ENCODE measurements at regions not wholly inside any gene's neighbourhood (a gene's known extent, or its start where the extent isn't known, plus 50 kb on each side); places are given as distances from the start of the nearest gene placed in this dataset.

DNA sequence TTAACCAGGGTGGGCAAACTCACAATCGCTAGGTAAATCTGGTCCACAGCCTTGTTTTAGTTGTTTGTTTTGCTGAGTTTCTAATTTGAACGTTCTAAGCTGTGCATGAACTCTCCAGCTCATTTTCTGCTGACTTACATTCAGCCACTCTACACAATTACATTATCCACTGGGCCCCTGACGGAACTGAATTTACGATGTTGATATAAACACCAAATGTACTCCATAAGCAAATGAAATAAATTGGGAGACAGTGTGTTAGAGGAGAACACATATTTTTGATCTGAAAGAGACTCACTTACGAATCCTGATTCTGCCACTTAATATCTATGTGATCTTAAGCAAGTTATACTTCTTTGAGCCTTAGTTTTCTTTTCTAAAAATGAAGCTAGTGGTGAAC lies 393.4 kb downstream of the ZNF608 start:
- no peak for ATAC-seq
- Histone ChIP-seq H3K27ac (ENCODE audit: low read length) (no peak overlapping the region), H3K27me3 (ENCODE audit: control insufficient read depth, insufficient read depth) (no peaks in the 10 kb centered on the region), H3K4me3 (ENCODE audit: low read length) (no peak overlapping the region), H3K4me1 (ENCODE audit: control insufficient read depth, insufficient read depth, low read length) (no peaks in the 10 kb centered on the region), H3K9me3 (ENCODE audit: control insufficient read depth, low read length) (no peaks in the 10 kb centered on the region)
- DNase-seq = no peak
- 93% methylated on average over 5 of the region's 5 CpGs for WGBS
- intact Hi-C loops (cut with DNase I) = no loop called here

DNA sequence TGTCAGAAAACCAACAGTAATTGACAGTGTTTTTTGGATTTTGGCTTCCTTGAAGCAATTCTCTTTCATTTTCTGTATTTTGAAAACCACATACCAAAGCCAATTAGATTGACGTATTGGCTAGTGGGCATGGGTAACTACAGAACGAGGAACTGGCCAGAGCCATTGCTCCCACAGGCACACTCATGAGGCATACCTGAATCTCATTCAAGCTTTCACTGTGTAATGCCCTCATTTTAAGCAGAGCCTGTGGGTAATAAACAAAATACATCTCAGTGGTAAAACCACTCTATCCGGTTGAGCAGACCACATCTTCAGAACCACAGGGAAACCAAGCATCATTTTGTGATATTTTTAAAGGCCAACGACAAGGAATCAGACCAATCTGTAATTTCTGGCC lies 394.1 kb downstream of the ZNF608 start:
- 82% methylated on average over 4 of the region's 4 CpGs for WGBS

DNA sequence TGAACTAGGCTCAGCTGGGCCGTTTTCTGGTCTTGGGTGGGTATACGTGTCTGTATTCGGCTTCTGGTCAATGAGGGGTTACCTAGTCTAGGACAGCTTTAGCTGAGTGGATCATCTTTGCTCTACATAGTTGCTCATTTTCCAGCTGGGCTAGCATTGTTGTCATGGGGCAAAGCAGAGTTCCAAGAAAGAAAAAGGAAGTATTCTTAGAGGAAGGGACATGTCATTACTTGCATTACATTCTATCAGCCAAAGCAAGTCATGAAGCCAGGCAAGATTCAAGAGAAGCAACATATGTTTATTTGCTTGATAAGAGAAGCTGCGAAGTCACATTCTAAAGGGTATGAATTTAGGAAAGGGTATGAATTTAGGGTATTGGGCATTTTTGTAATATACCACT lies 396.5 kb downstream of the ZNF608 start:
- DNase-seq = no peak
- Histone ChIP-seq H3K9me3 (ENCODE audit: control insufficient read depth, low read length) (no peaks in the 10 kb centered on the region), H3K4me1 (ENCODE audit: control insufficient read depth, insufficient read depth, low read length) (no peaks in the 10 kb centered on the region), H3K27me3 (ENCODE audit: control insufficient read depth, insufficient read depth) (no peaks in the 10 kb centered on the region), H3K4me3 (ENCODE audit: low read length) (no peak overlapping the region), H3K27ac (ENCODE audit: low read length) (no peak overlapping the region)
- 89% methylated on average over 4 of the region's 4 CpGs for WGBS
- intact Hi-C loops (cut with DNase I) = loop anchor here in 1 of 4 donors (10.0 kb wide), 1 partner anchor 305 kb away; no protein-coding TSS in a partner anchor
- no peak for ATAC-seq

More for the DNA sequence above, 394.1 kb downstream of the ZNF608 start:
- DNase-seq (no peak), ATAC-seq (no peak)
- Histone ChIP-seq H3K9me3 (ENCODE audit: control insufficient read depth, low read length) (no peaks in the 10 kb centered on the region), H3K4me3 (ENCODE audit: low read length) (no peak overlapping the region), H3K27me3 (ENCODE audit: control insufficient read depth, insufficient read depth) (no peaks in the 10 kb centered on the region), H3K4me1 (ENCODE audit: control insufficient read depth, insufficient read depth, low read length) (no peaks in the 10 kb centered on the region), H3K27ac (ENCODE audit: low read length) (no peak overlapping the region)
- intact Hi-C loops (cut with DNase I) = no loop called here

DNA sequence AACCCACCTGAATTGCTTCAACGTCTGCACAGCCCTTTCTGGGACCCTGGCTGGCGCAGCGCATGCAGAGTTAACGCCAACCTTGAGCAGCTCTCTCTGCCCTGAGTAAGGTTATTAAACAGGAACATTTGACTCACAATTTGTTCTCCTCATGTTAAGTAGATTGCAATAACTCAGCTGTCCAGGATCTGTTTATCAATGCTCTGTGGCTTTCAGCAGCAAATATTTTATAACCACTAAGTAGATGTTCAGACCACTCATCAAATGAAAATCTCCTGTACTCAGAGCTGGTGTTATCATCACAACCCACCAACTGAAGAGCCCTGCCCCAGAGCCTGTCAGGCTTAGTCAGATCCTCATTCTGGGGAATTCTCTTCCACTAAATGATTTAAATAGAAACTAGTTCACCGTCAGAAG lies 403.0 kb downstream of the ZNF608 start:
- H3K4me3 ChIP-seq (ENCODE audit: low read length) = no peak overlapping the region
- 75% methylated on average over 5 of the region's 5 CpGs for WGBS
- H3K27ac ChIP-seq (ENCODE audit: low read length) = peak overlapping the region; percentile 89
- no peaks in the 10 kb centered on the region for H3K27me3 ChIP-seq (ENCODE audit: control insufficient read depth, insufficient read depth)
- intact Hi-C loops (cut with DNase I) = loop anchor here in 1 of 4 donors (5.0 to 10.0 kb wide), 2 partner anchors 54 to 311 kb away; no protein-coding TSS in a partner anchor
- H3K4me1 ChIP-seq (ENCODE audit: control insufficient read depth, insufficient read depth, low read length) = peaks cover 2% of the 10 kb centered on the region
- DNase-seq (no peak), ATAC-seq (peak; percentile 54 to 80)
- no peaks in the 10 kb centered on the region for H3K9me3 ChIP-seq (ENCODE audit: control insufficient read depth, low read length)

DNA sequence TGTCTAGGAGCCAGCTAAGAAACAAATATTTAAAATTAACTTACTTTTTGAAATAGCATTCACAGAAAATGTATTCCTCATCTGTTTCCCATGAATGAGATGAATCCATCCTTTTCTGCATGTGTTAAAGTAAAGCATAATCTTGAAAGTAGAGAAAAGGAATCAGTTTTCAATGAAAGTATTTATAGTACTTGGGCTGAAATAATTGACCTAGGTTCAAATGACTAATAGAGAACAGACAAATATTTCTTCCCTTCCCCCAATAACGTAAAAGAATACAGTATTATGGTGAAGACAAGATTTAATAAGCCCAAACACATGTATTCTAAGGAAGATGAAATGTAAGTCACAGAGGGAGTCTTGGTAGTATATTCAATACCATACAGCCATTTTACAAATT lies 403.5 kb downstream of the ZNF608 start:
- H3K27ac ChIP-seq (ENCODE audit: low read length) = no peak overlapping the region
- H3K4me3 ChIP-seq (ENCODE audit: low read length) = no peak overlapping the region
- H3K9me3 ChIP-seq (ENCODE audit: control insufficient read depth, low read length) = no peaks in the 10 kb centered on the region
- no peaks in the 10 kb centered on the region for H3K27me3 ChIP-seq (ENCODE audit: control insufficient read depth, insufficient read depth)
- WGBS = 59% methylated on average over 1 of the region's 1 CpG
- ATAC-seq (no peak), DNase-seq (no peak)
- intact Hi-C loops (cut with DNase I) = loop anchor here in 1 of 4 donors (5.0 to 10.0 kb wide), 2 partner anchors 54 to 312 kb away; no protein-coding TSS in a partner anchor
- peaks cover 2% of the 10 kb centered on the region for H3K4me1 ChIP-seq (ENCODE audit: control insufficient read depth, insufficient read depth, low read length)

DNA sequence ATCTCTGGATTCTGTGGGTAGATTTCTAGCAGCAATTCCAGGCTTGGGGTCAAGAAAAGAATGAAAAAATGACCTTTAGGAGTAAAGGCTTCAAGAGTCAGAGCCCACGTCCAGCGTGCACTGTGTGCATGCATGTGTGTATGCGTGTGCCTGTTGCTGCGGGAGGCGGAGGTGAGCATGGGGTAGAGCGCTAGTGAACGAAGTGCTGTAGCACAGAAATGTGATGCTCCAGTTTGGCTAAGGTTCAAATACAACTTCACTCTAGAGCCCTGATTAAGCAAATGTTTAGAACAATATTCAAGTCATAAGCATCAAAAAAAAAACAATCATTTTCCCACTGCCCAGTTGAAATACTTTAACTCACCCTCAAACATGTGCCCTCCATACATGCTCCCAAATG lies 403.9 kb downstream of the ZNF608 start:
- Histone ChIP-seq H3K27me3 (ENCODE audit: control insufficient read depth, insufficient read depth) (no peaks in the 10 kb centered on the region), H3K4me3 (ENCODE audit: low read length) (no peak overlapping the region), H3K4me1 (ENCODE audit: control insufficient read depth, insufficient read depth, low read length) (peaks cover 2% of the 10 kb centered on the region), H3K9me3 (ENCODE audit: control insufficient read depth, low read length) (no peaks in the 10 kb centered on the region), H3K27ac (ENCODE audit: low read length) (peak overlapping the region; percentile 32)
- intact Hi-C loops (cut with DNase I) = loop anchor here in 1 of 4 donors (5.0 to 10.0 kb wide), 2 partner anchors 55 to 312 kb away; no protein-coding TSS in a partner anchor
- 46% methylated on average over 7 of the region's 7 CpGs for WGBS
- ATAC-seq (peak; percentile 67 to 69), DNase-seq (peak in 2 of 3 donors; percentile 59 to 61)

DNA sequence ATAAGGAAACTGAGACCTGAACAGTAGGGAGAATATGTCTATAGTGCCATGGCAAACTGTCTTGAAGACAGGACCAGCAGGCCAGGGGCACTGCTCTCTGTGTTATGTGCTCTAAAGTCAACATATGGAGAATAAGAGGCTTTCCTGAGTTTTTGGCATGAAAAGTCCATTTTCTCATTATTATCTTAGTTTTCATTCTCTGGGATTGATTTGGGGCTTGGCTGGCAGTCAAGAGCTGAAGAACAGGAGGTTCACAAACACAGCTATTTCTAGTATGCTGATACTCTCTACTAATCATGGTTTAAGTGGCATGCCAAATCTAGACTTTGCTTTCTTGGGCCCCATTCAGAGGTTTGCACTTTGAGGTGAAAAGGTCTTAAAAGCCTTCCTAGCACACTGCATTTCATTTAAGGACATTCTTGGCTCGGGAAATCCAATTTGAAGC lies 404.4 kb downstream of the ZNF608 start:
- no peak overlapping the region for H3K4me3 ChIP-seq (ENCODE audit: low read length)

DNA sequence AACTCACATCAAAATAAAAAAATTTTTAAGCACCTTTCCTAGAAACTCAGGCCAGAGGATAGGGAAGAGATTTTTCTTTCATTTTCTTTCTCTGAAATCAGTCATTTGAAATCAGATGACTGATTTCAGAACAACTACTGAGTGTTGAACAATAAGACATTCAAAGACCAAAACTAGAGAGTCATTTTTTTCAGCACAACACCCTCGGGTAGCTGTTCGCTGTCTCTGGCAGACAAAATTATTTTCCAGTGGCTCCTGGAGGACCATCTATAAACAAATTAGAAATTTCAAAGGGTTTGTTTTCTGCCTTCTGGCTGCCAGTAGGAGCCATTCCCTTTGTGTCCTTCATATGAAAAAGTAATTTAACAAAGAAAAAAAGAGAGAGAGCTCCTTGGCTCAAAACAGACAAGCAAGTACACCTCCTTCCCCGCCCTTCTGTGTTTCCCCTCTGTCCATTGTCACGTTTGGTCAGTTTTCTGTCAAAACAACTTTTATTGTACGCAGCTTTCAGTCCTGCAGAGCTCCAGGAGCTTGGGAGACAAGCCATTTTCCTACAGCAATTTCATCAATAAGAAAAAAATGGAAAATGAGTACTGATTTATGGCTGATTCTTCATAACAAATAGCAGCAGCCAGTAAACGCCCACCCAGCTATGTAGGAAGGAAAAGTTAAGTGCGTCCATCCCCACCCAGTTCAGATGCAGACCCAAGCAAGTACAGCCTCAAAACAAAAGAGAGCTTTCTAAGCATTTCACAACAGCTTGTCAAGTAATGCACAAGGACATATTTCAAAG lies 405.2 kb downstream of the ZNF608 start:
- DNase-seq (no peak), ATAC-seq (peak; percentile 28 to 42)
- H3K27ac ChIP-seq (ENCODE audit: low read length) = peak overlapping the region; percentile 86
- peak overlapping the region; percentile 13 for H3K4me3 ChIP-seq (ENCODE audit: low read length)
- WGBS = 27% methylated on average over 7 of the region's 7 CpGs
- no peaks in the 10 kb centered on the region for H3K9me3 ChIP-seq (ENCODE audit: control insufficient read depth, low read length)
- intact Hi-C loops (cut with DNase I) = loop anchor here in 1 of 4 donors (5.0 to 10.0 kb wide), 2 partner anchors 56 to 314 kb away; no protein-coding TSS in a partner anchor
- H3K4me1 ChIP-seq (ENCODE audit: control insufficient read depth, insufficient read depth, low read length) = peaks cover 2% of the 10 kb centered on the region
- no peaks in the 10 kb centered on the region for H3K27me3 ChIP-seq (ENCODE audit: control insufficient read depth, insufficient read depth)

More for the DNA sequence above, 404.4 kb downstream of the ZNF608 start:
- H3K27me3 ChIP-seq (ENCODE audit: control insufficient read depth, insufficient read depth) = no peaks in the 10 kb centered on the region
- ATAC-seq (peak; percentile 85 to 94), DNase-seq (peak; percentile 30 to 78 (median 64))
- no peaks in the 10 kb centered on the region for H3K9me3 ChIP-seq (ENCODE audit: control insufficient read depth, low read length)
- intact Hi-C loops (cut with DNase I) = loop anchor here in 1 of 4 donors (5.0 to 10.0 kb wide), 2 partner anchors 55 to 313 kb away; no protein-coding TSS in a partner anchor
- 11% methylated on average over 1 of the region's 1 CpG for WGBS
- H3K4me1 ChIP-seq (ENCODE audit: control insufficient read depth, insufficient read depth, low read length) = peaks cover 2% of the 10 kb centered on the region
- H3K27ac ChIP-seq (ENCODE audit: low read length) = no peak overlapping the region

DNA sequence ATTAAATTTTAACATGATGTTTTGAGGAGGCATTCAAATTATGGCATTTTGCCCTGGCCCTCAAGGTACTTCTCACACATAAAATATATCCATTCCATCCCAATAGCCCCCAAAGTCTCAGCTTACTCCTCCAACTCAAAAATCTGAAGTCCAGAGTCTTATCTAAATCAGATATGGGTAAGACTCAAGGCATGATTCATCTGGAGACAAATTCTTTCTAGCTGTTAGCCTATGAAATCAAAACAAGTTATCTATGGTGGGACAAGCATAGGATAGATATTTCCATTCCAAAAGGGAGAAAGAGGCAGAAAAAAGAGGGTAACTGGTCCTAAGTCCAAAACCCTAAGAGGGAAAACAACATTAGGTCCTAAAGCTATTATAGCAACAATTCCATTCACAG lies 408.4 kb downstream of the ZNF608 start:
- DNase-seq = no peak
- Histone ChIP-seq H3K4me3 (ENCODE audit: low read length) (no peak overlapping the region), H3K27me3 (ENCODE audit: control insufficient read depth, insufficient read depth) (no peaks in the 10 kb centered on the region), H3K9me3 (ENCODE audit: control insufficient read depth, low read length) (no peaks in the 10 kb centered on the region), H3K4me1 (ENCODE audit: control insufficient read depth, insufficient read depth, low read length) (peaks cover 2% of the 10 kb centered on the region), H3K27ac (ENCODE audit: low read length) (no peak overlapping the region)
- intact Hi-C loops (cut with DNase I) = no loop called here
- no peak for ATAC-seq

DNA sequence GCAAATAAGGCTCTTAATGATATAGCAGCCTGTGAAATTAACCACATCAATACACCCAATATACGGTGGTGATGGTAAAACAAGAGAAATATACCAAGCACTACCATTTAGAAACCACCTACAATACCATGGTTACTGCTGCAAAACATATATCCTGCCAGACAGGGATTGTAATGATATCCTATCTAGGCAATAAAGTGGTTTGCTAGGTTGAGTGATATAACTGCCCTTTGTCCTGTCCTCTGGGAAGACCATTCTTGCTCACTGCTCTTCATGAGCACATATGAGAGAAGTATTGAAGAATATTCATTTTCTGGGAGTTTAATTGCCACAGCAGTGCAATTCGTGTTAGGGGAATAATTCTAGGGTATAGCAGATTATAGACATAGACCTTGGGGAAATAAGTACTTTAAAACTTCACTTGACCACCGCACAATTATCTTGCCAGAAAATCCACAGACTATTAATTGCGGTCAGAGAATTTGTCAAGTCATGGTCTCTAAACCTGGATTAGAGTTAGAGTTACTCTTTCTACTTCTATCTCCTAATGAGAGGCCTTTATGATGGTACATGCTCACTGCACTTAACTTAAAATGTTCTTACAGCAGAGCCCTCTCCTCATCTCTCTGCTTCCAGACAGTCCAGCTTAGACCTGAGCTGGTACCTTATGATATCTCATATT lies 413.0 kb downstream of the ZNF608 start:
- no peak overlapping the region for H3K4me3 ChIP-seq (ENCODE audit: low read length)
- WGBS = 94% methylated on average over 4 of the region's 4 CpGs
- H3K4me1 ChIP-seq (ENCODE audit: control insufficient read depth, insufficient read depth, low read length) = no peaks in the 10 kb centered on the region
- DNase-seq = no peak
- H3K27ac ChIP-seq (ENCODE audit: low read length) = no peak overlapping the region
- no peaks in the 10 kb centered on the region for H3K27me3 ChIP-seq (ENCODE audit: control insufficient read depth, insufficient read depth)
- intact Hi-C loops (cut with DNase I) = no loop called here
- no peak for ATAC-seq
- H3K9me3 ChIP-seq (ENCODE audit: control insufficient read depth, low read length) = no peaks in the 10 kb centered on the region

DNA sequence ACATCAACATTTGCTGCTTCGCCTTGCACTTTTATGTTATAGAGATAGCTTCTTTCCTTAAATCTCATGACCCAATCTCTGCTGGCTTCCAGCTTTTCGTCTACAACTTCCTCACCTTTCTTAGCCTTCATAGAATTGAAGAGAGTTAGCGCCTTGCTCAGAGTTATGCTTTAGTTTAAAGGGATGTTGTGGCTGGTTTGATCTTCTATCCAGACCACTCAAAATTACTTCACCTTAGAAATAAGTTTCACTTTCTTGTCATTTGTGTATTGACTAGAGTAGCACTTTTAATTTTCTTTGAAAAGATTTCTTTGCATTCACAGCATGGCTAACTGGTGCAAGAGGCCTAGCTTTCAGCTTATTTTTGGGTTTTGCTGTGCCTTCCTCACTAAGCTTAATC lies 414.2 kb downstream of the ZNF608 start:
- Histone ChIP-seq H3K9me3 (ENCODE audit: control insufficient read depth, low read length) (no peaks in the 10 kb centered on the region), H3K27me3 (ENCODE audit: control insufficient read depth, insufficient read depth) (no peaks in the 10 kb centered on the region), H3K27ac (ENCODE audit: low read length) (no peak overlapping the region), H3K4me3 (ENCODE audit: low read length) (no peak overlapping the region), H3K4me1 (ENCODE audit: control insufficient read depth, insufficient read depth, low read length) (no peaks in the 10 kb centered on the region)
- ATAC-seq = no peak
- intact Hi-C loops (cut with DNase I) = no loop called here
- no peak for DNase-seq
- WGBS = 92% methylated on average over 3 of the region's 3 CpGs

Measured in right cardiac atrium (tissue), 5 donors.